Pancreas (tissue), 10 donors: ENCODE measurements at regions not wholly inside any gene's neighbourhood (a gene's known extent, or its start where the extent isn't known, plus 50 kb on each side); places are given as distances from the start of the nearest gene placed in this dataset.

Experiments
- ATAC-seq, 4 donors: fragments of 200-7000 bp; cut with Tn5 transposase; one replicate each; pipeline versions ENCODE4 v1.8.0 to v1.9.1; 2020; ENCODE audit warnings: mild to moderate bottlenecking in 4 of 4, moderate library complexity in 4 of 4
- DNase-seq, 6 donors: peaks; one replicate each; pipeline ENCODE4 v3.0.0-alpha.2; 2020
- FAIRE-seq: peaks from 2 replicates; lab custom pipeline; 2012; peaks lifted over from hg19 to GRCh38; lab: Jason Lieb, UNC
- H3K27ac ChIP-seq, 4 donors: fragments of 200-600 bp; sonication (generic); 1 replicate in 3 of 4; 2 replicates in 1 of 4; pipeline versions ENCODE4 v1.5.0 to v1.8.0; 2020
- H3K27me3 ChIP-seq, 4 donors: fragments of 200-600 bp; one replicate each; pipeline ENCODE4 v1.8.0; 2021
- H3K36me3 ChIP-seq, 3 donors: fragments of 200-600 bp; sonication (generic) in 1 of 3; one replicate each; pipeline versions ENCODE4 v1.5.0 to v1.8.0; 2020 to 2021
- H3K4me1 ChIP-seq, 3 donors: fragments of 200-600 bp; one replicate each; pipeline ENCODE4 v1.8.0; 2021
- H3K4me3 ChIP-seq, 4 donors: fragments of 200-600 bp; sonication (generic) in 2 of 4; one replicate each; pipeline versions ENCODE4 v1.5.0 to v1.8.0; 2020 to 2021
- H3K9me3 ChIP-seq, 4 donors: fragments of 200-600 bp; one replicate each; pipeline ENCODE4 v1.8.0; 2021
- WGBS, 2 donors: extraction: QIAGEN DNeasy Blood & Tissue Kit; methylation state at CpG; one replicate each; pipeline ENCODE4 v1.1.7; 2013; 5-methylcytosine and 5-hydroxymethylcytosine counted together
- intact Hi-C, 3 donors: fragments of 100-400 bp; cut with DNase I; formaldehyde crosslinking; loops; one replicate each; pipeline versions ENCODE4 v1.11.1 to v1.14.2; 2022
- TF ChIP-seq, protein P1 (sequence below), 4 donors: fragments of 200-600 bp; sonication (generic) in 3 of 4; IDR thresholded peaks; one replicate each; pipeline versions ENCODE4 v1.5.0 to v1.8.0; 2021; ENCODE audit warnings: antibody characterized with exemption in 4 of 4
- donor health status: healthy with polysubstance abuse.
- donor health status: DM: no; HTN: no; CAD: no; lungs with moderate emphysema.
- donor health status: DM: no; HTN: no; CAD: no.
- donor health status: control.
- donor health status: control.
- donor health status: Bipolar disorder and iron deficiency.
- donor health status: DM: yes; HTN: yes; CAD: no.
- donor health status: DM: no; HTN: no; CAD: no.
- donor health status: DM: no; HTN: no; CAD: no.
- donor health status: DM: yes; HTN: yes; CAD: no.

DNA sequence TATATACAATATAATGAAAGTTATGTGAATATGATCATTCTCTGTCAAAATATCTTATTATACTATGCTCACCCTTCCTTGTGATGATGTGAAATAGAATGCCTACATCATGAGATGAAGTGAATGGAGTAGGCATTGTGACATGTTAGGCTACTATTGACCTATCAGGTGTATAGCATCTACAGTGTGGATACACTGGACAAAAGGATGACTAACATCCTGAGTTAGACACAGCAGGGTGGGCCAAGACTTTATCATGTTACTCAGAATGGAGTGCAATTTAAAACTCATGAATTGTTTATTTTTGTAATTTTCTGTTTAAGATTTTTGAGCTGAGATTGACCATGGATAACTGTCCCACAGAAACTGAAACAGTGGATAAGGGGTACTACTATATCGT is 53.4 kb upstream of the NAV3 start:
- Histone ChIP-seq H3K4me1 (no peaks in the 10 kb centered on the region), H3K9me3 (no peaks in the 10 kb centered on the region), H3K27me3 (no peaks in the 10 kb centered on the region), H3K36me3 (no peaks in the 10 kb centered on the region), H3K4me3 (no peak overlapping the region), H3K27ac (no peak overlapping the region)
- WGBS, 2 donors: 92 to 97% methylated on average over 1 of the region's 1 CpG
- FAIRE-seq (no peak), ATAC-seq (no peak), DNase-seq (no peak)
- intact Hi-C loops: no loop called here
- TF ChIP-seq, protein P1, sequence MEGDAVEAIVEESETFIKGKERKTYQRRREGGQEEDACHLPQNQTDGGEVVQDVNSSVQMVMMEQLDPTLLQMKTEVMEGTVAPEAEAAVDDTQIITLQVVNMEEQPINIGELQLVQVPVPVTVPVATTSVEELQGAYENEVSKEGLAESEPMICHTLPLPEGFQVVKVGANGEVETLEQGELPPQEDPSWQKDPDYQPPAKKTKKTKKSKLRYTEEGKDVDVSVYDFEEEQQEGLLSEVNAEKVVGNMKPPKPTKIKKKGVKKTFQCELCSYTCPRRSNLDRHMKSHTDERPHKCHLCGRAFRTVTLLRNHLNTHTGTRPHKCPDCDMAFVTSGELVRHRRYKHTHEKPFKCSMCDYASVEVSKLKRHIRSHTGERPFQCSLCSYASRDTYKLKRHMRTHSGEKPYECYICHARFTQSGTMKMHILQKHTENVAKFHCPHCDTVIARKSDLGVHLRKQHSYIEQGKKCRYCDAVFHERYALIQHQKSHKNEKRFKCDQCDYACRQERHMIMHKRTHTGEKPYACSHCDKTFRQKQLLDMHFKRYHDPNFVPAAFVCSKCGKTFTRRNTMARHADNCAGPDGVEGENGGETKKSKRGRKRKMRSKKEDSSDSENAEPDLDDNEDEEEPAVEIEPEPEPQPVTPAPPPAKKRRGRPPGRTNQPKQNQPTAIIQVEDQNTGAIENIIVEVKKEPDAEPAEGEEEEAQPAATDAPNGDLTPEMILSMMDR (IDR thresholded peaks at IDR 0.05): no peak

DNA sequence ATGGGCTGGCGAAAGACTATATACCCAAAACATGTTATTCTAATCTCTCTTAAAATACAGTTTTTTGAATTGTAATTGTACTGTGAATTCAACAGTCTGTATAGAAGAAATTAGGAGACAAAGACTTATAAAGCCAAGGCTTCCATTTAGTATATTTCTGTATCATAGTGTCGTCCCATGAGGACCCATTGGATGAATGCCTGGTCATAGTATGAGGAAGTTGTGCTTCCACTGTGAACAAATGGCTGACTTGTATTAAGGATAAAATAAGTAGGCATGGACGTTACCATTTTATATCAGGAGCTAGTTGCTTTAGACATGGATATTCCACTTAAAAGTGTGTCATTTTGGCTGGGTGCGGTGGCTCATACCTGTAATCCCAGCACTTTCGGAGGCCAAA is 55.9 kb upstream of the NAV3 start:
- Histone ChIP-seq H3K4me1 (no peaks in the 10 kb centered on the region), H3K27me3 (no peaks in the 10 kb centered on the region), H3K36me3 (no peaks in the 10 kb centered on the region), H3K9me3 (no peaks in the 10 kb centered on the region), H3K27ac (no peak overlapping the region), H3K4me3 (no peak overlapping the region)
- DNase-seq (no peak), ATAC-seq (no peak), FAIRE-seq (no peak)
- TF ChIP-seq, protein P1 (IDR thresholded peaks at IDR 0.05): no peak
- WGBS, 2 donors: 78 to 81% methylated on average over 5 of the region's 5 CpGs
- intact Hi-C loops: no loop called here

DNA sequence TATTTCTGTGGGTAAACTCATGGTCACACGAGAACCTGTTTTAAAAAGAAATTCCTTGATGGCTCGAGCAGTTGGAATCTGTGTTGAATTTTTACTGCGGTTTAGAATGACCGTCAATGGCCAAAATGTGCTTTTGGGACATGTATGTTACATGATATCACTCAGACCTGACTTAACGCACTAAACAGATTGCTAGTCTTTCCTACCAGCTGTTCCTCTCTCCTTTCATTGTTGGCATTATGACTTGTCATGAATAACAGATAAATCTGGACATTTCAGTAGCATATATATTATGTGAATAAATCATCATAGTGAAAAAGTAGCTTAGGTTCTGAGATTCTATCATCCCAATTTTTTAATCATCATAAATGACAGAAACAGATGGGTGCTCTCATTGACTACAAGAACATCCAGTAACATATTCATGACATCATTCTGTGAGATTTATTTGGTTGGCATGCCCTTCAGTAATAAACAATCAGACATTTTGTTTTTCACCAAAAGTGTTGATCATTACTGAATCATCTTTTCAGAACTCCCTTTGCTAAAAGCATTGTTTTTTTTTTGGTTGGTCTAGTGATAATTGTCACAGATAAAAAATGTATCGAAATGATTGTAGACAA is 57.9 kb upstream of the NAV3 start:
- FAIRE-seq (no peak), DNase-seq (no peak), ATAC-seq (no peak)
- Histone ChIP-seq H3K36me3 (no peaks in the 10 kb centered on the region), H3K27ac (no peak overlapping the region), H3K9me3 (no peaks in the 10 kb centered on the region), H3K27me3 (no peaks in the 10 kb centered on the region), H3K4me3 (no peak overlapping the region), H3K4me1 (no peaks in the 10 kb centered on the region)
- TF ChIP-seq, protein P1 (IDR thresholded peaks at IDR 0.05): no peak
- 68 to 78% methylated on average over 6 of the region's 6 CpGs for WGBS, 2 donors
- intact Hi-C loops: no loop called here

DNA sequence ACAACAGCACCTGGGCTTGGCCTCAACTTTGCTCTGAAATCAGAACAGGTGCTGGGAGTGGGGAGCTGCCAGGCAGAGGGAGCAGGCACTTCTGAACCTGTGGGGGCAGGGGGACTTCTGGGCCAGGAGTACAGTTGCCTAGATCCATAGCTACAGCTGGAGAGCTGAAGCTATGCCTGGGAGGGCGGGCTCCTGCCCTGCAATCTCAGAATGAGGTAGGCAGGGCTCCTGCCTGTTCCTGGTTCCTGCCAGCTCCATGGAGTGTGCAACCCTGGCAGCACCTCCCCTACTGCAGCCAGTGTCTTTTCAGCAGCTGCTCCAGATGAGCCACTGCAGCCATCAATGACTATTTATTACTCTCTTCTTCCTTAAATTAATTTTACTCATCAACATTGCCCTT is 62.1 kb upstream of the NAV3 start:
- Histone ChIP-seq H3K9me3 (no peaks in the 10 kb centered on the region), H3K4me3 (no peak overlapping the region), H3K27me3 (no peaks in the 10 kb centered on the region), H3K27ac (no peak overlapping the region), H3K36me3 (no peaks in the 10 kb centered on the region), H3K4me1 (no peaks in the 10 kb centered on the region)
- intact Hi-C loops: no loop called here
- TF ChIP-seq, protein P1 (IDR thresholded peaks at IDR 0.05): no peak
- WGBS, 2 donors: 57 to 58% methylated on average over 1 of the region's 1 CpG
- FAIRE-seq (no peak), DNase-seq (no peak), ATAC-seq (no peak)

DNA sequence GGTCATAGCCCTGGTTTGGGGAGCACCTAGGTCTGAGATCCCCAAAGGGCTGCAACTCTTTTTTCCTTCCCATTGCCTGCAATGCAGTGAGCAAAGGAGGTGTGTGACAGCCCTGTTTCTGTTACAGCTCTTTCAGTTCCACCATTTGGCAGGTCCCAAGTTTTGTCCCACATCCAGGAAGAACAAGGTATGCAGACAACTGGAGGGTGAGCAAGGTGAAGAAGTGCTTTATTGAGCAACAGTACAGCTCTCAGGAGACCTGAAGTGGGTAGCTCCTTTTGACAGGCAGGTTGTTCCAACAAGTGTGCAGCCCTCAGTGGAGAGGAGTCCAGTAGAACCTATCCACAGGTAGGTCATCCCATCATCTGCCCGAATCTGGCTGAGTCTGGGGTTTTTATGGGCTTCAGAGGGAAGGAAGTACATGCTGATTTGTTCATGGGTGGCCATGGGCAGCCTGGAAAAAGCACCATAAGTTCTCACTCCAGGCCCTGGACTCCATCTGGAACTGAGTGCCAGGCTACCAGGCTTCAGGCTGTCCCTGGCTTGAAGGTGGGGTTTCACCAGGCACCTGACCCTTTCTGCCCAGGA is 62.8 kb upstream of the NAV3 start:
- no peaks in the 10 kb centered on the region for H3K27me3 ChIP-seq
- FAIRE-seq (no peak), ATAC-seq (no peak), DNase-seq (no peak)
- TF ChIP-seq, protein P1 (IDR thresholded peaks at IDR 0.05): no peak
- no peaks in the 10 kb centered on the region for H3K36me3 ChIP-seq
- no peaks in the 10 kb centered on the region for H3K4me1 ChIP-seq
- H3K4me3 ChIP-seq: no peak overlapping the region
- H3K9me3 ChIP-seq: no peaks in the 10 kb centered on the region
- 71 to 93% methylated on average over 1 of the region's 1 CpG for WGBS, 2 donors
- intact Hi-C loops: no loop called here
- H3K27ac ChIP-seq: no peak overlapping the region
